HCEC 1CT (cell line): ENCODE measurements at regions not wholly inside any gene's neighbourhood (a gene's known extent, or its start where the extent isn't known, plus 50 kb on each side); places are given as distances from the start of the nearest gene placed in this dataset.
A peak's percentile ranks its signal among the peaks of the same experiment; 100 is the strongest.
"Not testable (repeated sequence)": the region's sequence is repeated elsewhere in the genome, so short reads cannot be mapped to it uniquely, and the experiment has no call there.

Experiments
- DNase-seq: peaks from one replicate; pipeline ENCODE4 v3.0.0-alpha.2; 2017

DNA sequence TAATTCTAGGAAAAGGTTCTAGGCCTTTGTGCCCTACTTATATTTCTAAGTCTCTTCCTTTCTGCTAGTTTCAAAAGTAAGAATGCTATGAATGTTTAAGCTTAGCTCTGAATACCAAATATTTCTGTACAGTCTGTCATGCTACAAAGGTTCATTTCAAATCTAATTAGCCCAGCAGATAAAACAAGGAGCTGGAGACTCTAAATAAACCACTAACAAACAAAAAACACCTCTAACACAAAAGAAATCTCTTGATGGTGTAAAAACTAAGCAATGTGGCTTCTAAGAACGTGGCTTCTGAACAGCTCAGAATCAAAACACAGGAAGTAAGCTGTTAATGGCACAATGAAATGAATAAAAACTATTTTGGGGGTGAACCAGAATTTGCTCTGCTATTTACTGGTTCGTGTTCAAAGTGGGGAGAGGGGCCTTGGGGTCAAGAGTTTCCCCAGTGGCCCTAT is 198.3 kb downstream of the BCAS1 start:
- peak; percentile 32 for DNase-seq

DNA sequence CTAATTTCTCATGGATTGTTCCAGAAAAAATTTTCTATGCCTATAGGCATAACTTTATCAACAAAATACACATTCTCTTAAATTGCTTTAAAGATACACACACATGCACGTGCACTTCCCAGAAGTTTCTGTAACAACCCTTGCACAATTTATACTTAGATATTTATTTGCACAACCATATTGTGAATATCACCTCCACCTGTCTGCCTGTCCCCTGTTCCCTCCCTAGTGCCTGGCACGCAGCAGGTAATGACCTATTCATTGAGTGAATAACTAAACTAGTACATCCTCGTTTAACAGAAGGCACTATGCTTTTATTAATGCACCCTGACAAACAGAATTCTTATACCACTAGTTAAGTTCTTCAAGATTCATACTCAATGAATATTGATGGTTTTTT is 198.9 kb downstream of the BCAS1 start:
- no peak for DNase-seq

GRCh38 chr20:53870426-53871315 is 199.7 kb downstream of the BCAS1 start:
- no peak for DNase-seq

- DNase-seq, result peak; percentile 65
Observed at GRCh38 chr20:53869466-53870258, 200.7 kb downstream of the BCAS1 start.

GRCh38 chr20:53867741-53868351 is 202.5 kb downstream of the BCAS1 start:
- DNase-seq, result no peak

DNA sequence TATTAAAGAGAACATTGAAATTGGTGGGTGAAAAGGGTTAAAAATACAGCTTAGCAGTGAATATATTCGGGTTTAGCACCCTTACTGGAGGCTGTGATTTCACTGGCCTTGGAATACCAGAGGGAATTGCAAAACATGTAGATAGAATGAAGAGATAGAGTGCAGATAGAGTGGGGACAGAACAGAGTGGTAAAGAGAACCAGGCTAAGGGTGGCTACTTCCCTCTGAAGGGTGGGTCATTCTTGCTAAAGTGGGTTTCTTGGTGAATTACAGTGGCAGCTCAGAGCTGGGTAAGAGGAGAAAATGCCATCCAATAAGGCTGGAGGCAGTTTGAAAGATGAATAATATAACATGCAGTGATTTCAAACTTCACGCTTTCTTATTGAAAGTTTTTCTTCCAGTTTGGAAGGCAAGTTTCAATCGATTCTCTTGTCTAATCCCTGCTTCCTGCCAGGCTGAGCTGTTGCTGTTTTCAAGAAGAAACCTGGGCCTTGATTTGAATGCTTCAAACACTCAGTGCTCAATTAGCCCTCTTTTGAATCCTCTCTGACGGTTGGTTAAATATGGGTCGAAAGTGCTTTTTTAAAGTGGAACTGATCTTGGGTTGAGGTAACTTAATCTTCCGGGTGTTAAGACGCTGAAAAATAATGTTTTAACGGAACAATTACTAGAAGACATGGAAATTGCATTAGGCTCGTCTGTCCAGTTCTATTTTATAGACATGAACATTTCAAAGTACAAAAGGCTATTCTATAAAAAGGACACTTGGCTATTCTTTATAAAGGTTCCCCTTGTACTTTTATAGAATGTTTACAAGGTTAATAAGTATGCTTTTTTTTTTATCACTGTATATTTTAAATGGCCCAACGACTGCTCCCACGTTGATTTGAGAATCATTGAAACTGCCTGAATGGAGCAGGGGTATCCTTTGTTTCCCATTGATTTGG is 203.3 kb downstream of the BCAS1 start:
- peak; percentile 18 for DNase-seq

DNA sequence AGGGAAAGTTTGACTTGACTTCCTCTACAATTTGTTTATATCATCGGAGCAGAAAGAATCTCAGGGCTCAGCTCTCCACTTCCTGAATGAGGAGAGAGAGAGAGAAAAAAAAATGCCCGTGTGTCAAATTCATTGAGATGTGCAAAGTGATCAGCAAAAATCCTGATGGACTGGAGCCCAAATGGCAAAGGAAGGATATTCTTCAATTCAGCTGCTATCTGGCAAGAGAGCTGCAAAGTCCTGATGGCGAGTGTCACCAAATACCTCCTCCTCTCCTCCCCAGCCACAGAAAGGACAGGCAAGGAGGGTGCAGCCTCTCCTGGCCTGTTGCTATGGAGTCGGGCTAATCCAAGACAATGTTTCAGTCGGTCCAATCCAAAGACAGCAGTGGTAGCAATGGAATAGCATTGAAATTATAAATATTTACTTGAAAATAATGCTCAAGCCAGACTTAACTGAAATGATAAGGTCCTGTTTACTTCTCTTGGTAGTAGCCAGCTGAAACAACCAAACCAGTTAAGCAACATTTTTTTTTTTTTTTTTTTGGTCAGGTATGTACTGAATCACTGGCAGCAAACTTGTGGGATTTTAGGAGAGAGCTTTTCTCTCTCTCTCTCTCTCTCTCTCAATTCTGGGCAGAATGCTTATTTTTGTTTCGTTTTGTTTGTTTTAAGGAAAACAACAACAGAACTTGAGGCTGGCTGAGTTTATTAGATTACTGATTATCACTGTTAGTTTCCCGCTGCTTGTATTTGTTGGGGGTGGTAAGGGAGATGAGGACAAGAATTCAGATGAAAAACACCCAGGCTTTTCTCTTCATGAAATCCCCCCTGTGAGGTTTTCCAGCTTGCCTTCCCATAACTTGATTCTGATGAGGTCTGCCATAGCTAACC is 204.2 kb downstream of the BCAS1 start:
- peak; percentile 79 for DNase-seq

DNA sequence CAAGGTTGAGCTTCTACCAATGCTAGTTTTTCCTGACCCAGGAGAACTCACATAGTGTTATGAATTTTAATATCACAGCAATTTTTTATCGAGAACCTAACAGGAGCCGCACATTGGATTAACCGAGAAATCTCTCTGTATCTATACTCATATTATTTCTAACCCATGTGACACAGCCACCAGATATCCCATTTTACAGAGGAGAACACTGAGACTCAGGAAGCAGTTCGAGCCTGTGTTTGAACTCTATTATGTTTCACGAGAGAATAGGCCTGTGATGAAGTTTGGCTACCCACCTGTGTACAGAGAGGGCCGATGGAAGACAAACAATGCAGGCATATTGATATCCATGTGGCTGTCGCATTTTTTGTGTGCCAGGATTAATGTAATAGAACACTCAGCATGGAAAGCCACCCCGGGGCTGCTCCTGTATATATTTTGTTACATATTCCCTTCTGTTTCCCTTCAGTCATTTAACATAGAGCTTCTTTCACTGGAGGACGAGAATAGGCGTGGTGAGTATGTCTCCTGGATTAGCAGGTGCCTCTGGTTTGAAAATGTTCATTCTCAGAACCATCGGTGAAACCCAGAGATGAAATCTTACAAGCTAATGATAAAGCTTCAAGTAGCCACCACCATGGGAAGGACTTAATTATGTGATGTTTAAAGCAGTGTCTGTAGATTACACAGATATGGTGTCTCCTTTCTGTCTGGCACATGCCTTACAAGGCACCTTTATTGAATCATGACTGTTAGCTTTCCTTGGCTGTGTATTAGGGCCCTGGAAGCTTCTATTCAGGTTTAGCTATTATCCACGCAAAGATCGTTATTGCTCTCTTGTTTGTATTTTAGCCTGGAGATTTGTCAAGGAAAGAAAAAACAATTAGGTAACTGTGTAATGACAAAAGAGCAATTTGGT is 205.4 kb downstream of the BCAS1 start:
- DNase-seq, result not testable (repeated sequence)

DNA sequence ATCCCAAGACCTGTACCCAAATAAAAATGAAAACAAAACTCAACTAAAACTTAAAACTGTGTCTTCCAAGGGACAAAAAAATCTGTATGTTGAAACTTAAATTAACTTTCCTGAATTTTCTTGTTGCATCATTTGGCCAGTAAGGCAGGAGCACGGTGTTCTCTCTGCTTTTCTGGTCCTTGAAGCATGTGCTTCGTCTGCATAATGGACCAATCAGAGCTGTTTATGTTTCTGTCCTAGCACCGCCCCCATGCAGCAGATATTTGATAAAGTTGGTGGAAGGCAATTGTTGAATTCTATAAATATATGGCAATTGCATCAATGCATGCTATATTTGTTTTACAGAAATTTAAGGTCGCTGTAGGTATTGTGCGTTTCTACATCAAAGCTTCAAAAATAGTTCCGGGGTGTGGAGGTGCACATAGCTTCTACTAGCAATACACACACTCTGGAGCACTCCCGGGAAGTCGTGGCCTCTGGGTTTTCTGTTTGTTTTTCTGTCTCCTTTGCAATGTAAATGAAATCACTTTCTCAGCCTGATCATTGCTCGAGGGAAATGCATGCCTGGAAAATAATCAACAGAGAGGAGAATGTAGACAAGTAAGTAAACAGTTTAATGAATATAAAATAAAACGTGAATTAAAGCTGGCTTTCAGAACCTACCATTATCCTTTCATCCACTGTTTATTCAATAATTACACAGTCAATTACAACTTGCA is 206.3 kb downstream of the BCAS1 start:
- DNase-seq, result not testable (repeated sequence)

GRCh38 chr20:53863535-53863922 is 206.9 kb downstream of the BCAS1 start:
- DNase-seq, result peak; percentile 58

DNA sequence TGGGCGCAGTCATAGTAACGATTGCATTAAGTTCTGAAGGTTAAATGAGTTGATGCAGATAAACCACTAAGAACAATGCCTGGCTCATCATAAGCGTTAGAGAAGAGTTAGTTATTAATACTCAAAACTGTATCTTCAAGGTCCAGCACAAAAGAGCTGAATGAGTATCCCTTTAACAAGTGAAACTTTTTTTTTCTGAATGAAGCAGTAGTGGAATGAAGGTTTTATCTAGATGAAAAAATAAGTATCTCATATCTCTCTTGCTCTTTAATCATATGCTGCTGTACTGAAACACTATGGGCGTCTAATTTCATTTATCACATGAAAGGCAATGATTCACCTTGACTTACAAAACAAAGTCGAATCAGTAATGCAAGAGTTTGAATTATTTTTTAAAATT is 207.4 kb downstream of the BCAS1 start:
- DNase-seq, result not testable (repeated sequence)

GRCh38 chr20:53862490-53862889 is 207.9 kb downstream of the BCAS1 start:
- DNase-seq, result not testable (repeated sequence)

- DNase-seq, result not testable (repeated sequence)
Observed at GRCh38 chr20:53862136-53862397, 208.3 kb downstream of the BCAS1 start.

DNA sequence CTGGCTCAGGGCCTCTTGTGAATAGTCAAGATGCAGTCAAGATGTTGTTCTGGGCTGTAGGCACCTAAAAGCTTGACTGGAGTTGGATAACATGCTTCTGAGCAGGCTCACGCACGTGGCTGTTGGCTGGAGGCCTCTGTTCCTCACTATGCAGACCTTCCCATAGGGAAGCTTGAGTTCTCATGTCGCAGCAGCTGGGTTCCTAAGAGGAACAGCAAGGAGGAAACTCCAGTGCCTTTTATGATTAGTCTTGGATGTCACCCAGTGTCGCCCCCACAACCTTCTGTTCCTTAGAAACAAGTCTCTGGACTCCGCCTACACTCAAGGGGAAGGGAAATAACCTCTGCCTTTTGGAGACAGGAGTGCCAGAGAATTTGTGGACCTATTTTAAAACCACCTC is 210.7 kb downstream of the BCAS1 start:
- DNase-seq, result no peak

DNA sequence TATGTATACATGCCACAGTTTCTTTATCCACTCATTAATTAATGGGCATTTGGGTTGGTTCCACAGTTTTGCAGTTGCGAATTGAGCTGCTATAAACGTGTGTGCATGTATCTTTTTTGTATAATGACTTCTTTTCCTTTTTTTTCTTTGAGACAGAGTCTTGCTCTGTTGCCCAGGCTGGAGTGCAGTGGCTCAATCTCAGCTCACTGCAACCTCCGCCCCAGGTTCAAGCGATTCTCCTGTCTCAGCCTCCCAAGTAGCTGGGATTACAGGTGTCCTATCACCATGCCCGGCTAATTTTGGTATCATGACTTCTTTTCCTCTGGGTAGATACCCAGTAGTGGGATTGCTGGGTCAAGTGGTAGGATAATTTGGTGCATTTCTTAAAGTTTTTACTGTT is 211.4 kb downstream of the BCAS1 start:
- not testable (repeated sequence) for DNase-seq

DNA sequence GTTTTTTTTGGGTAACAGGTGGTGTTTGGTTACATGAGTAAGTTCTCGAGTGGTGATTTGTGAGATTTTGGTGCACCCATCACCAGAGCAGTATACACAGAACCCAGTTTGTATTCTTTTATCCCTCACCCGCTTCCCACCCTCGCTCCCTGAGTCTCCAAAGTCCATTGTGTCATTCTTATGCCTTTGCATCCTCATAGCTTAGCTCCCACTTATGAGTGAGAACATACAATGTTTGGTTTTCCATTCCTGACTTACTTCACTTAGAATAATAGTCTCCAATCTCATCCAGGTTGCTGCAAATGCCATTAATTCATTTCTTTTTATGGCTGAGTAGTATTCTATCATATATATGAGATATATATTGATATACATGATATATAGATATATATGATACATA is 211.9 kb downstream of the BCAS1 start:
- not testable (repeated sequence) for DNase-seq

DNA sequence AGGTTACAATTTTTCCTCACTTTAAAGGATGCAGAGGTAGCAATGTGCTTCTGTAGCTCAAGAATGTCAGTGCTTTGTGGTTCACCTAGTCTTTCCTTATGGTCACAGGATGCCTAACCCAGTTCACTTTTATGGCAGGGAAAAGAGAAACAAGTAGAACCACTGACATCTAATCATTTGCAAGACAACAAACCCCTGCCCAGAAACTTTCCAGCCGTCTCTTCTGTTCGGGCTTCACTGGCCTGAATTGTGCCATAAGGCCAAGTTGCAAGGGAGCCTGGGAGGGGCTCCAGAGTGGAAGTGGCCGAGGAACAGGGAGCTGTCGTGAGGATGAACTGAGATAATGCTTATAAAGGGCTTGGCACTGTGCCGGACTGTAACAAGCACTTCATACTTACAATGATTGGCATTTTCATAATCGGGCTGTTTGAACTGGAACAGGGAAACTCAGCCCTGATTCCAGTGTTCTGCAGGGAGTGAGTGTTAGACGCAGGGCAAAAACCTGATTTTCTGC is 212.6 kb downstream of the BCAS1 start:
- no peak for DNase-seq

DNA sequence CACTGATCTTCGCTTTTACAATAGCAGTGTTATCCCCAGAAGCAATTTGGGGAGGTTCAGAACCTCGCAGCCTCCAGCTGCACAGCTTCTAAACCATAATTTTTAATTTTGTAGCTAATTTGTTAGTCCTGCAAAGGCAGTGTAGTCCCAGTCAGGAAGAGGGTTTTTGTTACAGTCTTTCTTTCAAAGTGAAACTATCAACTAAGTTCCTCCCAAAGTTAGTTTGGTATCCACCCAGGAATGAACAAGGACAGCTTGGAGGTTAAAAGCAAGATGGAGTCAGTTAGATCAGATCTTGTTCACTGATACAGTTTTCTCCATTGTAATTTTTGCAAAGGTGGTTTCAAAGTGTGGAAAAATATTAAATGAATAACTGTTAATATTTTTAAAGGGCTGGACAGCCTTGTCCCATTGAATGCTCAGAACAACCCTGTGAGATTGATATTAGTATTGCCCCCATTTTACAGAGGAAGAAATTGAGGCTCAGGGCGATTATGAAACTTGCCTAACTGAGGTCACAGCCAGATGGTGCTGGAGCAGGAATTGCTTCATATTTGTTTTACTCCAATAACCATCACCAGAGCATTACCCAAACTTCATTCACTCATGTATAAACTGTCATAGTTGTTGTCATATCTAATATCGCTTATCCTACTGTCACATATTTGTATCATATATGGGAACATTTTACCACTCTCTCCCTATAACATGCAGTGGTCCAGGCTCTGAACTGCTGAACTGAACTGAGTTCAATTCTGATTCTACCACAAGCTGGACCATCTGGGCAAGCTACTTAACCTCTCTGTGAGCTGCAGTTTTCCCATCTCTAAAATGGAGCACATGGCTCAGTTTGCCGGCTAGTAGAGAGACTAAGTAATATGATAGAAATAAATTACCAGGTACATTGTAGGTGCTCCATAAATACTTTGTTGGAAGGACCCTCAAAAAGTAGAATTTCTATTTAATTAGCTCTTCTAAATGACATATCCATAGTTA is 213.8 kb downstream of the BCAS1 start:
- no peak for DNase-seq
